CD14-positive monocyte (primary cell): ENCODE measurements at regions not wholly inside any gene's neighbourhood (a gene's known extent, or its start where the extent isn't known, plus 50 kb on each side); places are given as distances from the start of the nearest gene placed in this dataset.

Experiments used
- DNase-seq, 3 donors: peaks; one replicate each; pipeline ENCODE4 v3.0.0-alpha.2; 2011 to 2022
- H2AFZ ChIP-seq: 2 replicates; pipeline ENCODE4 v1.6.0; 2012; ENCODE audit warnings: mild to moderate bottlenecking, low read depth, low read length, inconsistent platforms; ENCODE audit not compliant: insufficient read depth, poor library complexity, severe bottlenecking
- H3K27ac ChIP-seq, 2 donors: 1 replicate in 1 of 2; 2 replicates in 1 of 2; pipeline ENCODE4 v1.5.1; 2012 to 2013; ENCODE audit warnings: low read length in 2 of 2, control low read depth in 1 of 2, inconsistent platforms in 1 of 2, low read depth in 1 of 2, mild to moderate bottlenecking in 1 of 2
- H3K27me3 ChIP-seq, 2 donors: one replicate each; pipeline versions ENCODE4 v1.6.0 to v1.6.1; 2011 to 2013; ENCODE audit warnings: low read length in 2 of 2; ENCODE audit not compliant: control insufficient read depth in 2 of 2, insufficient read depth in 2 of 2
- H3K36me3 ChIP-seq, 2 donors: replicated peaks in 1 of 2; 1 replicate in 1 of 2; 2 replicates in 1 of 2; pipeline versions ENCODE4 v1.5.1 to v1.6.1; 2012 to 2013; ENCODE audit warnings: low read length in 2 of 2, control low read depth in 1 of 2, inconsistent platforms in 1 of 2, mild to moderate bottlenecking in 1 of 2; ENCODE audit not compliant: insufficient read depth in 2 of 2, control insufficient read depth in 1 of 2
- H3K4me1 ChIP-seq, 2 donors: 1 replicate in 1 of 2; 2 replicates in 1 of 2; pipeline versions ENCODE4 v1.5.1 to v1.6.1; 2012 to 2013; ENCODE audit warnings: low read length in 2 of 2, control low read depth in 1 of 2, inconsistent platforms in 1 of 2, mild to moderate bottlenecking in 1 of 2, moderate library complexity in 1 of 2; ENCODE audit not compliant: insufficient read depth in 2 of 2, control insufficient read depth in 1 of 2
- H3K4me2 ChIP-seq: replicated peaks from 2 replicates; pipeline ENCODE3; 2012; ENCODE audit warnings: low read length, moderate library complexity, mild to moderate bottlenecking; ENCODE audit not compliant: poor library complexity, severe bottlenecking; ENCODE audit errors: extremely low read depth
- H3K4me3 ChIP-seq, 3 experiments: fragments of 200-600 bp in 1 of 3; sonication (generic) in 1 of 3; replicated peaks in 1 of 3; 1 replicate in 2 of 3; 2 replicates in 1 of 3; pipeline ENCODE4 v1.5.1; 2011 to 2013; ENCODE audit warnings: low read length in 3 of 3, mild to moderate bottlenecking in 3 of 3, control low read depth in 2 of 3, low read depth in 2 of 3, inconsistent platforms in 1 of 3, moderate library complexity in 1 of 3
- H3K79me2 ChIP-seq: 2 replicates; pipeline ENCODE4 v1.6.0; 2012; ENCODE audit warnings: mild to moderate bottlenecking, control low read depth, inconsistent platforms, low read length, moderate library complexity; ENCODE audit not compliant: insufficient read depth
- H3K9ac ChIP-seq: 2 replicates; pipeline ENCODE4 v1.6.0; 2017; ENCODE audit warnings: low read length, mild to moderate bottlenecking; ENCODE audit not compliant: insufficient read depth, poor library complexity, severe bottlenecking
- H3K9me3 ChIP-seq, 2 donors: replicated peaks in 1 of 2; 1 replicate in 1 of 2; 2 replicates in 1 of 2; pipeline versions ENCODE4 v1.5.1 to v1.6.1; 2012 to 2013; ENCODE audit warnings: low read length in 2 of 2, control low read depth in 1 of 2; ENCODE audit not compliant: control insufficient read depth in 1 of 2, insufficient read depth in 1 of 2
- H4K20me1 ChIP-seq: 2 replicates; pipeline ENCODE4 v1.6.0; 2012; ENCODE audit warnings: mild to moderate bottlenecking, low read length, control low read depth, moderate library complexity; ENCODE audit not compliant: insufficient read depth
- H3K27ac Mint-ChIP-seq, 7 donors: one replicate each; pipeline ENCODE4 v1.8.0; 2020; ENCODE audit warnings: mild to moderate bottlenecking in 7 of 7, mixed read lengths in 7 of 7, moderate library complexity in 6 of 7, inconsistent platforms in 2 of 7
- H3K27me3 Mint-ChIP-seq, 3 donors: one replicate each; pipeline ENCODE4 v1.8.0; 2021 to 2022; ENCODE audit warnings: low read depth in 3 of 3, mild to moderate bottlenecking in 3 of 3, mixed read lengths in 3 of 3, moderate library complexity in 3 of 3, inconsistent platforms in 1 of 3
- H3K36me3 Mint-ChIP-seq, 2 donors: one replicate each; pipeline ENCODE4 v1.8.0; 2020; ENCODE audit warnings: mixed read lengths in 2 of 2, inconsistent platforms in 1 of 2, mild to moderate bottlenecking in 1 of 2
- H3K4me1 Mint-ChIP-seq: one replicate; pipeline ENCODE4 v1.8.0; 2020; ENCODE audit warnings: mild to moderate bottlenecking, mixed read lengths
- H3K4me3 Mint-ChIP-seq, 2 donors: one replicate each; pipeline ENCODE4 v1.8.0; 2020; ENCODE audit warnings: mild to moderate bottlenecking in 2 of 2, mixed read lengths in 2 of 2, moderate library complexity in 1 of 2
- H3K9me3 Mint-ChIP-seq, 7 donors: one replicate each; pipeline ENCODE4 v1.8.0; 2020 to 2022; ENCODE audit warnings: mixed read lengths in 7 of 7, mild to moderate bottlenecking in 6 of 7, moderate library complexity in 6 of 7, inconsistent platforms in 2 of 7
- WGBS: methylation state at CpG from one replicate; pipeline ENCODE4 v1.1.5; 2013; ENCODE audit warnings: missing lambda C conversion rate; ENCODE audit not compliant: insufficient coverage; 5-methylcytosine and 5-hydroxymethylcytosine counted together
- intact Hi-C, 2 donors: fragments of 100-400 bp; cut with micrococcal nuclease; formaldehyde crosslinking; loops; one replicate each; pipeline versions ENCODE4 v1.15.0 to v1.15.1; 2023
- TF ChIP-seq, protein P1 (sequence below): fragments of 200-600 bp; IDR thresholded peaks from one replicate; pipeline ENCODE4 v1.8.0; 2022; ENCODE audit warnings: antibody characterized with exemption, mild to moderate bottlenecking

DNA sequence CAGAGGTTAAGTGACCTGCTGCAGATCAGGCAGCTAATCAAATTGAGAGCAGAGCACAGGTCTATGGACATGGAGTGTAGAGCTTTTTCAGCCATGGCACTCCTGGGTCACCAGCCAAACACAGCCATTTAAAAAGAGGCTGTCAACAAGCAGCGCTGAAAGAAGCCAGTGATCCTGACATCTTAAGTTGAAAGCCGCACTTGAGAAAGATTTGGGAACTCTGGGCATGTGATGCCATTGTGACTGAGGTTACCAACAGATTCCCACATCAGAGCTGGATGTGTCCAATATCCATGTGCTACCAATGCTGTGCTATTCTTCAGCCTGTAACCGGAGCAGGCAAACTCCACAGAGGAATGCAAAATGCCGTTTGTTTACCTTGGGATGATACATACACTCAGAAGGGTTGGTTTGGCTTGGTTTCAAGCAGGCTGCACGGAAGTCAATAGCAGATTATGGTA is 56.2 kb upstream of the ABLIM1 start:
- TF ChIP-seq, protein P1, sequence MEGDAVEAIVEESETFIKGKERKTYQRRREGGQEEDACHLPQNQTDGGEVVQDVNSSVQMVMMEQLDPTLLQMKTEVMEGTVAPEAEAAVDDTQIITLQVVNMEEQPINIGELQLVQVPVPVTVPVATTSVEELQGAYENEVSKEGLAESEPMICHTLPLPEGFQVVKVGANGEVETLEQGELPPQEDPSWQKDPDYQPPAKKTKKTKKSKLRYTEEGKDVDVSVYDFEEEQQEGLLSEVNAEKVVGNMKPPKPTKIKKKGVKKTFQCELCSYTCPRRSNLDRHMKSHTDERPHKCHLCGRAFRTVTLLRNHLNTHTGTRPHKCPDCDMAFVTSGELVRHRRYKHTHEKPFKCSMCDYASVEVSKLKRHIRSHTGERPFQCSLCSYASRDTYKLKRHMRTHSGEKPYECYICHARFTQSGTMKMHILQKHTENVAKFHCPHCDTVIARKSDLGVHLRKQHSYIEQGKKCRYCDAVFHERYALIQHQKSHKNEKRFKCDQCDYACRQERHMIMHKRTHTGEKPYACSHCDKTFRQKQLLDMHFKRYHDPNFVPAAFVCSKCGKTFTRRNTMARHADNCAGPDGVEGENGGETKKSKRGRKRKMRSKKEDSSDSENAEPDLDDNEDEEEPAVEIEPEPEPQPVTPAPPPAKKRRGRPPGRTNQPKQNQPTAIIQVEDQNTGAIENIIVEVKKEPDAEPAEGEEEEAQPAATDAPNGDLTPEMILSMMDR: no peak
- no peak overlapping the region for H3K4me2 ChIP-seq
- peaks cover 9% of the 10 kb centered on the region for H3K4me1 Mint-ChIP-seq

DNA sequence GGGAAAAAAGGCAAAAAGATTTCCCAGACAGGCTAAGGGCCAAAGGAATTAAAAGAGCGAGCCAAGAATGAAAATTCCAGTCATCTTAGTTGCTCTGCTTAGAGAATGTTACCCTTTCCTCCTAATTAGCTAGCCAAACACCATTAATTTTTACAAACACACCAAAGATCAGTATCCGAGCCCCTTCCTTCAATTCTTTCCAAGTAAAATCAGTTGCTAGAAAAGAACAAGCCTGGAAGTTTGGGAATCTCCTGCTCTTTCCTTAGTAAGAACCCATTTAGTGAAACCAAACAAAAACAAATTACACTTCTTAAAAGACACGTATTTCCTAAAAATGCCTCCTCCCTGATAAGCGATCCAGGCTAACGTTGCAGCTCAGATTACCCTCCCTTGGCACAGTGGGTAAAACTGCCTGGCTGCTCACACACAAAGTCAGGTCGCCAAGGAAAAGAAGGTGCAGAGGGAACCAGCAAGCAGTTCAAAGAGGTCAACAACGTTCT is 57.1 kb upstream of the ABLIM1 start:
- peaks cover 5% of the 10 kb centered on the region for H3K4me1 Mint-ChIP-seq
- H3K27ac Mint-ChIP-seq: no peak overlapping the region
- Histone ChIP-seq H3K27ac (no peak overlapping the region), H3K27me3 (no peaks in the 10 kb centered on the region), H3K9ac (no peak overlapping the region), H3K79me2 (no peaks in the 10 kb centered on the region), H3K4me1 (no peaks in the 10 kb centered on the region), H3K4me3 (no peak overlapping the region), H3K4me2 (no peak overlapping the region), H3K36me3 (no peaks in the 10 kb centered on the region), H4K20me1 (no peaks in the 10 kb centered on the region), H3K9me3 (no peaks in the 10 kb centered on the region), H2AFZ (no peak overlapping the region)
- intact Hi-C loops: no loop called here
- no peak overlapping the region for H3K4me3 Mint-ChIP-seq
- peaks cover 0 to 6% (median 0%) of the 10 kb centered on the region in 7 donors for H3K9me3 Mint-ChIP-seq
- H3K27me3 Mint-ChIP-seq: peaks cover 0 to 2% (median 1%) of the 10 kb centered on the region in 3 donors
- WGBS: 73% methylated on average over 6 of the region's 7 CpGs
- TF ChIP-seq, protein P1: no peak
- DNase-seq: no peak
- H3K36me3 Mint-ChIP-seq: no peaks in the 10 kb centered on the region

More for the DNA sequence above, 56.2 kb upstream of the ABLIM1 start:
- intact Hi-C loops: no loop called here
- Histone ChIP-seq H3K9ac (no peak overlapping the region), H3K4me3 (no peak overlapping the region), H3K27ac (no peak overlapping the region), H3K79me2 (no peaks in the 10 kb centered on the region), H2AFZ (no peak overlapping the region), H3K9me3 (no peaks in the 10 kb centered on the region), H3K27me3 (no peaks in the 10 kb centered on the region), H3K36me3 (no peaks in the 10 kb centered on the region), H3K4me1 (peaks cover 0 to under 1% of the 10 kb centered on the region in 2 donors), H4K20me1 (no peaks in the 10 kb centered on the region)
- Mint-ChIP-seq H3K27me3 (peaks cover 0 to 2% (median 0%) of the 10 kb centered on the region in 3 donors), H3K27ac (no peak overlapping the region), H3K36me3 (no peaks in the 10 kb centered on the region), H3K9me3 (peaks cover 0 to 6% (median 0%) of the 10 kb centered on the region in 7 donors), H3K4me3 (no peak overlapping the region)
- DNase-seq: no peak
- 80% methylated on average over 4 of the region's 5 CpGs for WGBS
